H1 (cell line): ENCODE measurements at regions not wholly inside any gene's neighbourhood (a gene's known extent, or its start where the extent isn't known, plus 50 kb on each side); places are given as distances from the start of the nearest gene placed in this dataset.

ENCODE experiments used
- CHD7 ChIP-seq: fragments of 300-600 bp; sonication (generic); IDR thresholded peaks from 2 replicates; pipeline ENCODE4 v1.7.1; 2012; ENCODE audit warnings: low read length, moderate library complexity, mild to moderate bottlenecking, inconsistent platforms; ENCODE audit not compliant: insufficient replicate concordance
- EGR1 ChIP-seq: IDR thresholded peaks from 2 replicates; pipeline ENCODE4 v1.6.1; 2011; ENCODE audit warnings: low read depth, low read length, borderline replicate concordance

DNA sequence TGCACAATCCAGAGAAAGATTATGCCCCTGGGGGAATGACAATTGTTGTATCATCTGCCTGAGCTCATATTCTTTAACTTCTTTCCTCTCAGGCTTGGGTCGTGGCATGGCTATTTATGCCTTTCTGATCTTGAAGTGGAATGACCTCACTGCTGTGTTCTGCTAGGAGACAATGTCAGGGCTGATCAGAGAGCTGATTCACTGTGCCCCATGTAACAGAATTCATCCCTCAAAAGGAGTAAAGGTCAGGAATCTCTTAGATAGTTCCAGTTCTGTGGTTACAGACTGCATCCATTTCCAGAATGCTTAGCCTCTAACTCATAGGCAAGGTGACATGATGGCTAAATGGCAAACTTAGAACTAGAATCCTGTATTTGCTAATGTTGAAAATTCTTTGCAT, 511.7 kb upstream of the CNTNAP5 start (continued):
- TF ChIP-seq CHD7, result no peak
- no peak for TF ChIP-seq EGR1
- TF ChIP-seq, all 59 proteins: peak for 0
